ENCODE measurements at regions not wholly inside any gene's neighbourhood (a gene's known extent, or its start where the extent isn't known, plus 50 kb on each side); places are given as distances from the start of the nearest gene placed in this dataset.
A peak's percentile ranks its signal among the peaks of the same experiment; 100 is the strongest.

DNA sequence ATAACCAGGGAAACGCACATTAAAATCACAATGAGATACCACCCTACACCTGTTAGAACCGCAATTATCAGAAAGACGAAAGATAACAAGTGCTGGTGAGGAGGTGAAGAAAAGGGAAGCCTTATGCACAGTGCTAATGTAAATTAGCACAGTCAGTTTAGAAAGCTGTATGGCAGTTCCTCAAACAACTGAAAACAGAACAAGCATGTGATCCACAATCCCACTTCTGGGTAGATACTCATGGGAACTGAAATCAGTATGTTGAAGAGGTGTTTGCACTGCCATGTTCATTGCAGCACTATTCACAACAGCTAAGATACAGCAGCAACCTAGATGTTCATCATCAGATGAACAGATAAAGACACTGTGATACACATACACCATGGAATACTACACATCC, 75.0 kb upstream of the CCND1 start:
- Mint-ChIP-seq H3K9me3 (ENCODE audit: low read depth) (peaks cover under 1% of the 10 kb centered on the region), H3K4me1 (ENCODE audit: low read depth) (peaks cover 4% of the 10 kb centered on the region), H3K27me3 (ENCODE audit: low read depth) (no peaks in the 10 kb centered on the region), H3K4me3 (ENCODE audit: unreplicated experiment) (no peak overlapping the region), H3K27ac (ENCODE audit: unreplicated experiment) (no peak overlapping the region), H3K36me3 (ENCODE audit: low read depth) (peaks cover 1% of the 10 kb centered on the region)
- DNase-seq (ENCODE audit: low spot score), result no peak
- TF ChIP-seq, protein P1, sequence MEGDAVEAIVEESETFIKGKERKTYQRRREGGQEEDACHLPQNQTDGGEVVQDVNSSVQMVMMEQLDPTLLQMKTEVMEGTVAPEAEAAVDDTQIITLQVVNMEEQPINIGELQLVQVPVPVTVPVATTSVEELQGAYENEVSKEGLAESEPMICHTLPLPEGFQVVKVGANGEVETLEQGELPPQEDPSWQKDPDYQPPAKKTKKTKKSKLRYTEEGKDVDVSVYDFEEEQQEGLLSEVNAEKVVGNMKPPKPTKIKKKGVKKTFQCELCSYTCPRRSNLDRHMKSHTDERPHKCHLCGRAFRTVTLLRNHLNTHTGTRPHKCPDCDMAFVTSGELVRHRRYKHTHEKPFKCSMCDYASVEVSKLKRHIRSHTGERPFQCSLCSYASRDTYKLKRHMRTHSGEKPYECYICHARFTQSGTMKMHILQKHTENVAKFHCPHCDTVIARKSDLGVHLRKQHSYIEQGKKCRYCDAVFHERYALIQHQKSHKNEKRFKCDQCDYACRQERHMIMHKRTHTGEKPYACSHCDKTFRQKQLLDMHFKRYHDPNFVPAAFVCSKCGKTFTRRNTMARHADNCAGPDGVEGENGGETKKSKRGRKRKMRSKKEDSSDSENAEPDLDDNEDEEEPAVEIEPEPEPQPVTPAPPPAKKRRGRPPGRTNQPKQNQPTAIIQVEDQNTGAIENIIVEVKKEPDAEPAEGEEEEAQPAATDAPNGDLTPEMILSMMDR (IDR thresholded peaks at IDR 0.05), result no peak

- TF ChIP-seq, protein P1 (IDR thresholded peaks at IDR 0.05), result peak; percentile 26
- Mint-ChIP-seq H3K9me3 (ENCODE audit: low read depth) (no peaks in the 10 kb centered on the region), H3K27me3 (ENCODE audit: low read depth) (peaks cover 2% of the 10 kb centered on the region), H3K36me3 (ENCODE audit: low read depth) (peaks cover 1% of the 10 kb centered on the region), H3K4me3 (ENCODE audit: unreplicated experiment) (no peak overlapping the region), H3K27ac (ENCODE audit: unreplicated experiment) (no peak overlapping the region), H3K4me1 (ENCODE audit: low read depth) (peaks cover 4% of the 10 kb centered on the region)
- no peak for DNase-seq (ENCODE audit: low spot score)
Measured at GRCh38 chr11:69567951-69568808, 72.8 kb upstream of the CCND1 start.

DNA sequence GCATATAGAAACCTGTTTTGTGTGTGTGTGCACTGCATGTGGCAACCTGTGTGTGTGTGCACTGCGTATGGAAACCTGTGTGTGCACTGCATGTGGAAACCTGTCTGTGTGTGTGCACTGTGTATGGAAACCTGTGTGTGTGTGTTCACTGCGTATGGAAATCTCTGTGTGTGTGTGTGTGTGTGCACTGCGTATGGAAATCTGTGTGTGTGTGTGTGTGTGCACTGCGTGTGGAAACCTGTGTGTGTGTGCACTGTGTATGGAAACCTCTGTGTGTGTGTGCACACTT, 72.2 kb upstream of the CCND1 start:
- Mint-ChIP-seq H3K4me3 (ENCODE audit: unreplicated experiment) (no peak overlapping the region), H3K9me3 (ENCODE audit: low read depth) (no peaks in the 10 kb centered on the region), H3K36me3 (ENCODE audit: low read depth) (peaks cover 1% of the 10 kb centered on the region), H3K27ac (ENCODE audit: unreplicated experiment) (no peak overlapping the region), H3K4me1 (ENCODE audit: low read depth) (peaks cover 4% of the 10 kb centered on the region), H3K27me3 (ENCODE audit: low read depth) (peaks cover 2% of the 10 kb centered on the region)
- no peak for DNase-seq (ENCODE audit: low spot score)
- TF ChIP-seq, protein P1 (IDR thresholded peaks at IDR 0.05), result no peak

DNA sequence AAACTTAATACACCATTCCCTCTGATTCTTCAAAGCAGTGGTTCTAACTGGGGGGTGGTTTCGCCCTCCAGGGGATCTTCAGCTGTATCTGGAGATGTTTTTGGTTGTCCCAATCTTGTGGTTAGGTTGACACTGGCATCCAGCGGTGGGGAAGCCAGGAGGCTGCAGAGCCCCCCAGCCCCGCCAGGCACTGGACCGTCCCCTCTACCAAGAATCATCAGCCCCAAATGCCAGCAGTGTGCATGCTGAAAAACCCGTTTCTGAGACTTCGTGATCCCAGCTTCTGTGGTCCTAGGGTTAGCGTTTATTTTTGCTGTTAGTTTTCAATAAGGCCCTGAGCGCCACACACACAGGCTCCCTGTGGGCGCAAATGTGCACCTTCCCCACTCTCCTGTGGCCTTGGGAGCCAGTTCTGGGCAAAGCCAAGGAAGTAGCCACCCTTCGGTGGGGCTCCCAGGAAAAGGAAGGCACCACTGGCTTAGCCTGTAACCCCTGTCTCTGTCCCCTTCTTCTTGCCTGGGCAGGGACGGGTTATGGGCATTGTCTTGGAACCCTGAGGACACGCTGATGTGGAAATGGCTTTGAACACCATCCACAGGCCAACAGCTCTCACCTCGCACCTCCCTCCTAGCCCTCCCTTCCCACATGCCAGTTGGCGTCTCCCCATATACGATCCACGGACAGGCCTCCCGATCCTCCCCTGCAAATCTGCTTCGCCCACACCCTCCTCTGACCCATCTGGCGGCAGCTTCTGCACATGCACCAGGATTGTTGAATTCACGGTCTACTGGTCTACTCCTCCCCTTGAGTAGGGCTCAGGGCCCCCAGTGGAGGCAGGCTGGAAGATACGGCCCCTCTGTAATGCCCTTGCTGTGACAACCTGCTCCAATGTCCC, 71.4 kb upstream of the CCND1 start:
- H3K27ac Mint-ChIP-seq (ENCODE audit: unreplicated experiment), result no peak overlapping the region
- peaks cover 2% of the 10 kb centered on the region for H3K27me3 Mint-ChIP-seq (ENCODE audit: low read depth)
- TF ChIP-seq, protein P1 (IDR thresholded peaks at IDR 0.05), result no peak
- H3K9me3 Mint-ChIP-seq (ENCODE audit: low read depth), result no peaks in the 10 kb centered on the region
- no peak for DNase-seq (ENCODE audit: low spot score)
- peaks cover 4% of the 10 kb centered on the region for H3K4me1 Mint-ChIP-seq (ENCODE audit: low read depth)
- H3K4me3 Mint-ChIP-seq (ENCODE audit: unreplicated experiment), result no peak overlapping the region
- peaks cover 1% of the 10 kb centered on the region for H3K36me3 Mint-ChIP-seq (ENCODE audit: low read depth)

DNA sequence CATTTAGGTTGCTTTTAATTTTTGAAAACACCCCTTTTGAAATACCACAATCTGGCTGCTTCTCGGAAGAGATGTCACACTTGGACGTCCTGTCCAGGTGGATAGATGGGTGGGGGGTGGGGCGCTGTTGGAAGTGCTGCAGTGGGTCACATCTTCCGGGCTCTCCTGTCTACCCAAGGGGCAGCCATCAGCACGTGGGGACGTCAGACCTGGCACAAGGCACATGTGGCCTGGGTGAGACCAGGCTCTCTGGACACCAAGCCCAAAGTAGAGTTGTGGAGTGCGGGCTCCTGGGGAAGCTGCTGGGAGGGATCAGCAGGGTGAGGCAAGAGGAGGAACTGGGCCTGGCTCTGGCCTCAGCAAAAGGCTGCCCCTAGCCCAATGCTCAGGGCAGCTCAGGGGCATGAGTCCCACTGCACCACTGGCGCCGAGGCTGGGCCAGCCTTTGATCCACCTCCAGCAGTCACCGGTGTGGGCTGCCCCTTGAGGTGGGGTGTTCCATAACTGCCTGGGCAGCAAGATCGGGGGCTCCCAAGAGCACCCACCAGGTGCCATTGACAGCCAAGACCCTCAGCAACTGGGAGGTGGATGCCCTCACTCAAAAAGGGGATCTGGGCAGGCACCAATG, 68.6 kb upstream of the CCND1 start:
- Mint-ChIP-seq H3K27ac (ENCODE audit: unreplicated experiment) (no peak overlapping the region), H3K4me3 (ENCODE audit: unreplicated experiment) (no peak overlapping the region), H3K4me1 (ENCODE audit: low read depth) (peaks cover 4% of the 10 kb centered on the region), H3K9me3 (ENCODE audit: low read depth) (no peaks in the 10 kb centered on the region), H3K27me3 (ENCODE audit: low read depth) (peaks cover 7% of the 10 kb centered on the region), H3K36me3 (ENCODE audit: low read depth) (peaks cover 1% of the 10 kb centered on the region)
- TF ChIP-seq, protein P1 (IDR thresholded peaks at IDR 0.05), result no peak
- no peak for DNase-seq (ENCODE audit: low spot score)

Measured in chondrocyte (in vitro differentiated cells).